GM12878 (cell line): ENCODE measurements at regions not wholly inside any gene's neighbourhood (a gene's known extent, or its start where the extent isn't known, plus 50 kb on each side); places are given as distances from the start of the nearest gene placed in this dataset.

Experiments
- ATAC-seq: fragments of 200-7000 bp; cut with Tn5 transposase; 3 replicates; pipeline ENCODE4 v1.9.1; 2020; ENCODE audit warnings: mild to moderate bottlenecking, moderate library complexity
- BruUV-seq: library from RNA; stranded (reverse); fragments of 400-500 nt; replicated peaks from 2 replicates; lab custom pipeline; 2021; lab: Mats Ljungman, UMichigan
- CTCF ChIA-PET: fragments of 300-600 bp; sonication (Branson Sonifier 250); formaldehyde crosslinking; extraction: SDS; loops from one replicate; lab custom pipeline; 2021; ENCODE audit warnings: inconsistent platforms; lab: Yijun Ruan, JAX
- POLR2A ChIA-PET: fragments of 350-600 bp; formaldehyde crosslinking; extraction: SDS; loops from one replicate; lab custom pipeline; 2021; ENCODE audit warnings: inconsistent platforms; lab: Charles Lee
- RAD21 ChIA-PET: fragments of 300-600 bp; sonication (Branson Sonifier 250); formaldehyde crosslinking; loops from one replicate; lab custom pipeline; 2023; ENCODE audit warnings: antibody characterized with exemption; ENCODE audit not compliant: unreplicated experiment; lab: Charles Lee
- SMC1A ChIA-PET: fragments of 300-600 bp; sonication (Branson Sonifier 250); formaldehyde crosslinking; loops from one replicate; lab custom pipeline; 2023; ENCODE audit not compliant: unreplicated experiment, uncharacterized antibody; lab: Charles Lee
- DNase-seq: peaks from one replicate; pipeline ENCODE4 v3.0.0-alpha.2; 2011; ENCODE audit warnings: low read depth, low spot score
- FAIRE-seq: peaks from 3 replicates; lab custom pipeline; 2011; peaks lifted over from hg19 to GRCh38; lab: Jason Lieb, UNC
- H2AFZ ChIP-seq: 2 replicates; pipeline ENCODE4 v1.6.0; 2011; ENCODE audit warnings: low read depth, low read length, control low read depth; ENCODE audit not compliant: control insufficient read depth
- H3K27ac ChIP-seq: 2 replicates; pipeline ENCODE4 v1.5.1; 2011; ENCODE audit warnings: control low read depth; ENCODE audit not compliant: control insufficient read depth, insufficient read depth
- H3K27me3 ChIP-seq, 2 experiments: replicated peaks in 1 of 2; 2 replicates each; pipeline versions ENCODE4 v1.6.0 to v1.6.1; 2011; ENCODE audit warnings: low read length in 1 of 2; ENCODE audit not compliant: control insufficient read depth in 2 of 2, insufficient read depth in 2 of 2
- H3K36me3 ChIP-seq, 2 experiments: 2 replicates each; pipeline ENCODE4 v1.5.1; 2011; ENCODE audit warnings: low read length in 1 of 2; ENCODE audit not compliant: control insufficient read depth in 2 of 2, insufficient read depth in 2 of 2
- H3K4me1 ChIP-seq: 2 replicates; pipeline ENCODE4 v1.6.1; 2011; ENCODE audit warnings: mild to moderate bottlenecking, low read length, moderate library complexity, mixed read lengths; ENCODE audit not compliant: control insufficient read depth, insufficient read depth
- H3K4me2 ChIP-seq: 2 replicates; pipeline ENCODE4 v1.6.0; 2011; ENCODE audit warnings: control low read depth; ENCODE audit not compliant: control insufficient read depth, insufficient read depth
- H3K4me3 ChIP-seq: fragments of 200-600 bp; sonication (generic); 2 replicates; pipeline ENCODE4 v1.5.1; 2016
- H3K79me2 ChIP-seq: 2 replicates; pipeline ENCODE4 v1.6.0; 2011; ENCODE audit warnings: low read length; ENCODE audit not compliant: control insufficient read depth, insufficient read depth
- H3K9ac ChIP-seq: 2 replicates; pipeline ENCODE4 v1.8.0; 2011; ENCODE audit warnings: low read length, control low read depth, mixed read lengths; ENCODE audit not compliant: control insufficient read depth, insufficient read depth
- H3K9me3 ChIP-seq: replicated peaks from 3 replicates; pipeline ENCODE4 v1.5.1; 2011; ENCODE audit warnings: mild to moderate bottlenecking, low read length; ENCODE audit not compliant: control insufficient read depth, insufficient read depth
- H4K20me1 ChIP-seq: 2 replicates; pipeline ENCODE4 v1.6.0; 2011; ENCODE audit not compliant: control insufficient read depth, insufficient read depth
- ATF2 ChIP-seq: IDR thresholded peaks from 2 replicates; pipeline ENCODE4 v1.6.1; 2012; ENCODE audit warnings: low read length, inconsistent platforms
- BRCA1 ChIP-seq: IDR thresholded peaks from 2 replicates; pipeline ENCODE4 v1.6.1; 2011; ENCODE audit warnings: low read depth, low read length, improper control_type of control experiment
- CBX3 ChIP-seq: fragments of 200-600 bp; sonication (generic); IDR thresholded peaks from 2 replicates; pipeline ENCODE4 v1.6.1; 2016; ENCODE audit warnings: low read depth, borderline replicate concordance
- CHD2 ChIP-seq: IDR thresholded peaks from 2 replicates; pipeline ENCODE4 v1.6.1; 2011; ENCODE audit warnings: low read depth, low read length, improper control_type of control experiment, borderline replicate concordance
- CTCF ChIP-seq, 3 experiments: IDR thresholded peaks in 2 of 3; conservative IDR thresholded peaks in 1 of 3; 2 replicates each; pipeline ENCODE4 v1.5.1; 2011; ENCODE audit warnings: low read depth in 3 of 3, low read length in 3 of 3, mild to moderate bottlenecking in 3 of 3, control low read depth in 2 of 3, moderate library complexity in 2 of 3, inconsistent platforms in 1 of 3, mixed read lengths in 1 of 3; ENCODE audit not compliant: control insufficient read depth in 2 of 3, insufficient read depth in 1 of 3; ENCODE audit errors: extremely low read depth in 1 of 3
- EGR1 ChIP-seq, 2 experiments: IDR thresholded peaks; 1 replicate in 1 of 2; 2 replicates in 1 of 2; pipeline ENCODE4 v1.6.1; 2011 to 2012; ENCODE audit warnings: low read depth in 2 of 2, low read length in 2 of 2, borderline replicate concordance in 1 of 2, mild to moderate bottlenecking in 1 of 2, moderate library complexity in 1 of 2
- ETV6 ChIP-seq, 2 experiments: fragments of 450-650 bp in 1 of 2; IDR thresholded peaks in 1 of 2; conservative IDR thresholded peaks in 1 of 2; 2 replicates each; pipeline ENCODE4 v1.6.1; 2014; ENCODE audit warnings: antibody characterized with exemption in 1 of 2, borderline replicate concordance in 1 of 2, low read depth in 1 of 2, mild to moderate bottlenecking in 1 of 2, moderate library complexity in 1 of 2
- KLF5 ChIP-seq: fragments of 450-650 bp; IDR thresholded peaks from 2 replicates; pipeline ENCODE4 v1.6.1; 2014; ENCODE audit warnings: mild to moderate bottlenecking; ENCODE audit not compliant: partially characterized antibody
- MAX ChIP-seq: IDR thresholded peaks from 2 replicates; pipeline ENCODE4 v1.6.1; 2012; ENCODE audit warnings: low read depth, low read length, improper control_type of control experiment
- PKNOX1 ChIP-seq: fragments of 450-650 bp; IDR thresholded peaks from 2 replicates; pipeline ENCODE4 v1.6.1; 2016; ENCODE audit warnings: mild to moderate bottlenecking
- POLR2AphosphoS2 ChIP-seq: IDR thresholded peaks from 2 replicates; pipeline ENCODE4 v1.6.1; 2011; ENCODE audit warnings: low read depth, mild to moderate bottlenecking, low read length, improper control_type of control experiment, moderate library complexity
- RBBP5 ChIP-seq: fragments of 200-600 bp; sonication (generic); conservative IDR thresholded peaks from 2 replicates; pipeline ENCODE4 v1.6.1; 2016
- SP1 ChIP-seq: IDR thresholded peaks from one replicate; pipeline ENCODE4 v1.6.1; 2011; ENCODE audit warnings: low read depth, low read length
- SUZ12 ChIP-seq: fragments of 200-600 bp; sonication (generic); IDR thresholded peaks from one replicate; pipeline ENCODE4 v1.6.1; 2018; ENCODE audit warnings: antibody characterized with exemption, mild to moderate bottlenecking; ENCODE audit not compliant: unreplicated experiment
- WGBS: methylation state at CpG from one replicate; pipeline ENCODE4 v1.1.6; 2016; ENCODE audit warnings: low lambda C conversion rate; ENCODE audit not compliant: insufficient replicate concordance, insufficient coverage; ENCODE audit errors: missing lambda C conversion rate; 5-methylcytosine and 5-hydroxymethylcytosine counted together
- in situ Hi-C: fragments of 300-500 bp; cut with MboI; formaldehyde crosslinking; loops from 9 replicates; pipeline ENCODE4 v1.14.3; 2018; ENCODE audit warnings: mixed read lengths
- intact Hi-C: fragments of 100-400 bp; cut with micrococcal nuclease; formaldehyde crosslinking; loops from one replicate; pipeline ENCODE4 v1.14.2; 2022; ENCODE audit not compliant: unreplicated experiment

GRCh38 chr6:150503041-150503440 is 96.6 kb upstream of the PLEKHG1 start:
- RAD21 ChIA-PET: no interaction called here
- H4K20me1 ChIP-seq: no peaks in the 10 kb centered on the region
- no peak overlapping the region for H2AFZ ChIP-seq
- TF ChIP-seq SP1 (no peak), ATF2 (no peak), BRCA1 (no peak), PKNOX1 (no peak), MAX (no peak), POLR2AphosphoS2 (no peak), EGR1 (IDR thresholded peaks at IDR 0.05; ENCODE audit: borderline replicate concordance in 1 of 2, low read depth in 2 of 2, low read length in 2 of 2) (no peak), CTCF (IDR thresholded peaks at IDR 0.05 in 2 of 3, conservative IDR thresholded peaks at IDR 0.05 in 1 of 3; ENCODE audit: control insufficient read depth in 2 of 3, extremely low read depth in 1 of 3, insufficient read depth in 1 of 3, low read depth in 3 of 3, low read length in 3 of 3) (no peak), SUZ12 (no peak), CHD2 (no peak), CBX3 (no peak), RBBP5 (no peak), ETV6 (conservative IDR thresholded peaks at IDR 0.05 in 1 of 2, IDR thresholded peaks at IDR 0.05 in 1 of 2; ENCODE audit: borderline replicate concordance in 1 of 2, low read depth in 1 of 2) (no peak), KLF5 (no peak)
- DNase-seq (no peak), FAIRE-seq (no peak), ATAC-seq (no peak)
- no peaks in the 10 kb centered on the region for H3K36me3 ChIP-seq
- H3K27ac ChIP-seq: no peak overlapping the region
- H3K4me2 ChIP-seq: no peak overlapping the region
- SMC1A ChIA-PET: no interaction called here
- 82% methylated on average over 1 of the region's 1 CpG for WGBS
- peaks cover 3% of the 10 kb centered on the region; the same call in 2 of the 3 replicates for H3K9me3 ChIP-seq
- H3K4me1 ChIP-seq: no peaks in the 10 kb centered on the region
- POLR2A ChIA-PET: interaction anchor here (0.6 kb wide), 1 partner anchor 245 kb away, joined by 4 read pairs; no protein-coding TSS in a partner anchor
- in situ Hi-C loops (no loop called here), intact Hi-C loops (no loop called here)
- CTCF ChIA-PET: no interaction called here
- no TSS peak for BruUV-seq
- no peak overlapping the region for H3K4me3 ChIP-seq
- no peak overlapping the region for H3K9ac ChIP-seq
- no peaks in the 10 kb centered on the region for H3K27me3 ChIP-seq
- H3K79me2 ChIP-seq: no peaks in the 10 kb centered on the region
